ENCODE measurements at regions not wholly inside any gene's neighbourhood (a gene's known extent, or its start where the extent isn't known, plus 50 kb on each side); places are given as distances from the start of the nearest gene placed in this dataset.

DNA sequence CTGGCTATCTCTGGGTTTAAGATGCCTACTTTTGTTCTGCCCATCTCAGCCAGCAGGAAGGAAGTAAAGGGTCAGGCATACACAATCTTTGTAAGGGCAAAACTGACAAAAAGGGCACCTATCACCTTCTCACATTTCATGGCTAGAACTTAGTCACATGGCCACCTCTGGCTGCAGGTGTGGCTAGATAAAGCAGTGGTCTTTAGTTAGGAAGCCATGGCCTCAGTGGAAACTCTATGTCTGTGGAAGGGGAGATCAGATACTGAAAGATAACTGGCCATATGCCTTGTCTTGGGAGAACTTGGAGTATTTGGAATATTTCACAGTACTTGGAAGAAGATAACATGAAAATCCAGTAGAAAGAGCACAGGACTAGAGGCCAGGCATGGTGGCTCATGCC is 80.7 kb upstream of the TBL1XR1 start:
- TF ChIP-seq, protein P1, sequence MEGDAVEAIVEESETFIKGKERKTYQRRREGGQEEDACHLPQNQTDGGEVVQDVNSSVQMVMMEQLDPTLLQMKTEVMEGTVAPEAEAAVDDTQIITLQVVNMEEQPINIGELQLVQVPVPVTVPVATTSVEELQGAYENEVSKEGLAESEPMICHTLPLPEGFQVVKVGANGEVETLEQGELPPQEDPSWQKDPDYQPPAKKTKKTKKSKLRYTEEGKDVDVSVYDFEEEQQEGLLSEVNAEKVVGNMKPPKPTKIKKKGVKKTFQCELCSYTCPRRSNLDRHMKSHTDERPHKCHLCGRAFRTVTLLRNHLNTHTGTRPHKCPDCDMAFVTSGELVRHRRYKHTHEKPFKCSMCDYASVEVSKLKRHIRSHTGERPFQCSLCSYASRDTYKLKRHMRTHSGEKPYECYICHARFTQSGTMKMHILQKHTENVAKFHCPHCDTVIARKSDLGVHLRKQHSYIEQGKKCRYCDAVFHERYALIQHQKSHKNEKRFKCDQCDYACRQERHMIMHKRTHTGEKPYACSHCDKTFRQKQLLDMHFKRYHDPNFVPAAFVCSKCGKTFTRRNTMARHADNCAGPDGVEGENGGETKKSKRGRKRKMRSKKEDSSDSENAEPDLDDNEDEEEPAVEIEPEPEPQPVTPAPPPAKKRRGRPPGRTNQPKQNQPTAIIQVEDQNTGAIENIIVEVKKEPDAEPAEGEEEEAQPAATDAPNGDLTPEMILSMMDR (IDR thresholded peaks at IDR 0.05; ENCODE audit: insufficient read depth, low read depth, low read length) = no peak
- H3K4me3 ChIP-seq (ENCODE audit: low read depth, low read length) = no peak overlapping the region
- DNase-seq (ENCODE audit: low read depth) = no peak

DNA sequence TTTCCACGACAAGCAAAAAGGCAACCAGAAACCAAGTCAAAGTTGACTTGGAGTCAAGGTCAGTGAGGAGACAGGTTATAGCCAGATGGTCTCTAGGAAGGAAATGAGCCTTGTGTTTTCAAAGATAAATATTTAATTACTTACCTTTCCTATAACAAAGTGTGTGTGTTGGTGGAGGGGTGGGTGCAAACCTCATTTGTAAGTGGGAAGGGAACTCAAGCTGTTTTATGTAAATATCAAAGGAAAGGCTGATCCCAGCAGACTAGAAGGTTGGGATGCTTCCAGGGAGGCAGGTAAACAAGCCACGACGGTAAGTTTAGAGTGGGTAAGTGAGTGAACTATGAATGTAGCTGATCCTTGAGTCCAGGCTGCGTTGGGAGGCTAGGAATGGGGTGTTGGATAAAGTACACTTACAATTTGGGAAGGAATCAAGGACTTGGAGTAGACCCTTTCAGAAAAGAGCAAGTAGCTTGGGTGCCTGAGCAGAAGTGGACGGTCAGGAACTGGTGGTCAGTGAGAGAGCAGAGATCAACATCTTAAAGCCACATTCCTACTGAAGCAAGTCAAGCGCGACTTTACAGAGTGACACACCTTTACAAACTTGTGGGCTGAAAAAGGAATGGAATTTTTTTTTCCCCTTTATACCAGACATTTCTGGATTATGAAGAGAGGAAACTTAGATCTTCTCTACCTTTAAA is 82.0 kb upstream of the TBL1XR1 start:
- no peak overlapping the region for H3K4me3 ChIP-seq (ENCODE audit: low read depth, low read length)
- no peak for DNase-seq (ENCODE audit: low read depth)
- TF ChIP-seq, protein P1 (IDR thresholded peaks at IDR 0.05; ENCODE audit: insufficient read depth, low read depth, low read length) = no peak

DNA sequence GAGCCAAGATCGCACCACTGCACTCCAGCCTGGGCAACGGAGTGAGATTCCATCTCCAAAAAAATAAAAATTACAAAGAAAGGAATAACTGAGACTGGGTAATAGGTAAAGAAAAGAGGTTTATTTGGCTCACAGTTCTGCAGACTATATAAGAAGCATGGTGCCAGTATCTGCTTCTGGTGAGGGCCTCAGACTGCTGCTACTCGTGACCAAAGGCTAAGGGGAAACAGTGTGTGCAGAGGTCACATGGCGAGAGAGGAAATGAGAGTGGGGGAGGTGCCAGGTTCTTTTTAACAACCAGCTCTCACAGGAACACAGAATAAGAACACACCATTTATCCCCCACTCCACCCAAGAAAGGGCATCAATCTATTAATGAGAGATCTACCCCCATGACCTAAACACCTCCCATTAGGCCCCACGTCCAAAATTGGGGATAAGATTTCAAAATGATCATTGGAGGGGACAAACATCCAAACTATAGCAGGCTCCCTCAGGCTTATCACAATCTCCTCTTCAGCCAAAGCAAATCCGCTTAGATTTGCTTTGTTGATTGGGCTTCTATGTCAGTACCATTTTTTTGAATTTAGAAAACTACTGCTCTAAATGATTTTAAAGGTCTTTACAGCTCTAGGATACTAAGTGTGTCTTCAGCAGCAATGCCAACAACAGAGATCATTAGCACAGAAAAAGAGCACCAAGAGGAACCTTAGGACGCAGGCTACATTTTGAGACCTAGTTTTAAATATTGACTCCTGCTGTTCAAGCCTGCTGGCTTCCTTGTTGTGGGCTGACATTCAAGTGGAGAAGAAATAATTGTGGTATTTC is 84.2 kb upstream of the TBL1XR1 start:
- H3K4me3 ChIP-seq (ENCODE audit: low read depth, low read length) = no peak overlapping the region
- no peak for DNase-seq (ENCODE audit: low read depth)
- TF ChIP-seq, protein P1 (IDR thresholded peaks at IDR 0.05; ENCODE audit: insufficient read depth, low read depth, low read length) = no peak

DNA sequence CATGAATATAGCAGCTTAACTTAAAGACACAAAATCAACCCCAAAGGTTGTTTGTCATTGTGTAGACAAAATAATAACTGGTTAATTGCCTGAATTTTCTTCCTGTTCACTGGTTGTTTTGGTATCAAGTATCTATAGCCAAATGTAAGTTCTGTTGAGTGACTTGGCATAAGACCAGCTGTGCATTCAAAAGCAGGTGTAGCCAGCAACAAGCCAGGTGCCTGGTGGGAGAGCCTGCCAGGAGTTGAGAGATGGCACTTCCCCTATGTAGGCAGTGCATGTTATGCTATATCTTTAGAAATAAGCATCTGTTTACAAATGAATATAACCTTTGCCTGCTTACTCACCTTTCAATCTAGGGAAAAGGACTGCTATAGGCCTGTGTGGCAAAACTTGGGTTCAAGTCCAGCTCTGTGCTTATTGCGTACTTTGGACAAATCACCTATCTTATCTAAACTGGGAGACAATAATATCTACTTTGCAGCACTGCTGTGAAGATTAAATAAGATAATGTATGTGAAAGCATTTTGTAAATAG is 84.9 kb upstream of the TBL1XR1 start:
- no peak overlapping the region for H3K4me3 ChIP-seq (ENCODE audit: low read depth, low read length)
- TF ChIP-seq, protein P1 (IDR thresholded peaks at IDR 0.05; ENCODE audit: insufficient read depth, low read depth, low read length) = no peak
- no peak for DNase-seq (ENCODE audit: low read depth)

DNA sequence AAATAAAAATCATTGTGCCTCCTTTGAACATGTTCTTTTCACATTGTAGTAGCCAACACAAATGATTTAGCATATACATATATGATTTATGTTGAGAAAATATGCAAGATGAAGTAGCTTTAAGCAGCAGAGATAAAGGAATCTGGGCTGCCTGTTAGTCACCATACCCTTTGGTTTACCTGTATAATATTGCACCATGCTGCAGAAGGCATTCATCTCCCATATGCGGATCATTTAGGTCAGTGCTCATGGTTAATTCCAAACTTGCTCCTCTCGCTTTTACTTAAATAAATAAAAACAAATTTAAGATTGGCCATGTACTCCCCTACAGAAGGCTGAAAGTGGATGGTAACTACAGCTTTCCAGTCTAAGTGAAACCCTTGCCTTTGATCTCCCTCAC is 86.7 kb upstream of the TBL1XR1 start:
- no peak overlapping the region for H3K4me3 ChIP-seq (ENCODE audit: low read depth, low read length)
- TF ChIP-seq, protein P1 (IDR thresholded peaks at IDR 0.05; ENCODE audit: insufficient read depth, low read depth, low read length) = no peak
- no peak for DNase-seq (ENCODE audit: low read depth)

DNA sequence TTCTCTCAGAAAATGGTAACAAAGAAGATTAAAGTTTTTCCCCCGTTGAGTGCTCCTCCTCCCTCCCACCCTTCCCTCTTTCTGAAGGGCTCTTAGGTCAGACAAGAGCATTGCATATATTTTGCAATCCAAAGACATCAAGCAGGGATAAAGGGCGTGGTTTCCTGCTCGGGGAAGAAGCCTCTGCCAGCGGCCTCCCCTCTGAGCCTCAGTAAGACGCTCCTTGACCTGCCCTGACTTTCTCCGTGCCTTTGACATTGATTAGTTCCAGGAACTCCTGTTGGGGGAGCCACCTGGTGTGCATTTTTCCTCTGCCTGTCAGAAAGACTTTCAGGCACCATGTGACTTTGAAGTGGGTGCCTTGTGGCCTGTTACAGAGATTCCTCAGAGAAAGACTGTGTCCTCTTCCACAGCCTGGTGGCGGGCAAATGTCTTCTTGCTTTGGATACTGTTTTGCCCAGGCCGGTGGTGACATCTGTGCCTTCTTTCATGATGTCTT is 87.2 kb upstream of the TBL1XR1 start:
- DNase-seq (ENCODE audit: low read depth) = peak; percentile 90
- TF ChIP-seq, protein P1 (IDR thresholded peaks at IDR 0.05; ENCODE audit: insufficient read depth, low read depth, low read length) = no peak

More for the DNA sequence above, 87.2 kb upstream of the TBL1XR1 start:
- H3K4me3 ChIP-seq (ENCODE audit: low read depth, low read length) = no peak overlapping the region
